ENCODE measurements at regions not wholly inside any gene's neighbourhood (a gene's known extent, or its start where the extent isn't known, plus 50 kb on each side); places are given as distances from the start of the nearest gene placed in this dataset.

DNA sequence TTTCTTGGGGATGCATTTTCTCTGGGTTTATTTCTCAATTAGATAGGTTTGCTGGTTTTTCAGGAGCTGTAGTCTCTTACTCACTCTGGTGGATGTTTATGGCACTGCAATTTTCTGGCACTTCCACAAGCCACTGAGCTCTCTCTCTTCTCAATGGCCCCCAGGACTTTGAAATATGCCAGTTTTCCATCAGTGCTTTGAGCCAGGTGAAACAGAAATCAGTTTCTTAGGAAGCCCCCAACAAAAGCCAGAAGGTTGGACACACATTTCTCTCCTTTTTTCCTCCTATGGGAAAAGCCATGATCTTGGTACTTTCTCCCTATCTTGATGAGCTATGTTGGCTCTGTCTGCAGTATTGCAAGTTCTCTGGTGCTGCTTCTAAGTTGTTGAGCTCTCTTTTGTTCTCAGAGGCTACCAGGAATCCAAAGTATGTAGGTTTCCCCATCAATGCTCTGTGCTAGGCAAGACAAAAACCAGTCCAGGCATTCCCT is 90.7 kb upstream of the SMIM36 start:
- no peak overlapping the region for H3K4me3 ChIP-seq (ENCODE audit: low read length)

DNA sequence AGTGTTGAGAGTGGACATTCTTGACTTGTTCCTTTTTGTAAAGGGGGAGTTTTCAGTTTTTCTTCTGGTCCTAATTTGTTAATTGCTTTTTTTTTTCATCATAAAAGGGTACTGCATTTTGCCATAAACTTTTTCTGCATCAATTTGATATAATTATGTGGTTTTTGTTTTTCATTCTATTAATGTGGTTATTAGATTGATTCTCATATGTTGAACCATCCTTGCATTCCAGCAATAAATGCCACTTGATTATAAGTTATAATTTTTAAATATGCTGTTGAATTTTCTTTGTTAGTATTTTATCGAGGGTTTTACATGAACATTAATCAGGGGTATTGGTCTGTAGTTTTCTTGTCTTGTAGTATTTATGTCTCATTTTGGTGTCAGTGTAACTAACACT is 87.2 kb upstream of the SMIM36 start:
- Histone ChIP-seq H3K36me3 (ENCODE audit: insufficient read depth, low read length) (no peaks in the 10 kb centered on the region), H3K4me2 (ENCODE audit: low read length) (no peak overlapping the region), H3K9me3 (ENCODE audit: low read length) (peaks cover 5% of the 10 kb centered on the region), H2AFZ (ENCODE audit: low read depth, low read length) (no peak overlapping the region), H3K9me2 (ENCODE audit: insufficient read depth, low read length) (no peaks in the 10 kb centered on the region), H3K27me3 (ENCODE audit: insufficient read depth, low read depth, low read length) (no peaks in the 10 kb centered on the region), H3K4me3 (ENCODE audit: low read length) (no peak overlapping the region), H3K79me2 (replicated peaks; ENCODE audit: insufficient read depth, low read length) (no peaks in the 10 kb centered on the region), H3K9ac (ENCODE audit: low read length) (no peak overlapping the region), H3K27ac (ENCODE audit: low read length) (no peak overlapping the region), H3F3A (ENCODE audit: insufficient read depth, low read length, poor library complexity, severe bottlenecking) (no peaks in the 10 kb centered on the region), H4K20me1 (ENCODE audit: insufficient read depth) (no peaks in the 10 kb centered on the region)
- TF ChIP-seq, protein P1, sequence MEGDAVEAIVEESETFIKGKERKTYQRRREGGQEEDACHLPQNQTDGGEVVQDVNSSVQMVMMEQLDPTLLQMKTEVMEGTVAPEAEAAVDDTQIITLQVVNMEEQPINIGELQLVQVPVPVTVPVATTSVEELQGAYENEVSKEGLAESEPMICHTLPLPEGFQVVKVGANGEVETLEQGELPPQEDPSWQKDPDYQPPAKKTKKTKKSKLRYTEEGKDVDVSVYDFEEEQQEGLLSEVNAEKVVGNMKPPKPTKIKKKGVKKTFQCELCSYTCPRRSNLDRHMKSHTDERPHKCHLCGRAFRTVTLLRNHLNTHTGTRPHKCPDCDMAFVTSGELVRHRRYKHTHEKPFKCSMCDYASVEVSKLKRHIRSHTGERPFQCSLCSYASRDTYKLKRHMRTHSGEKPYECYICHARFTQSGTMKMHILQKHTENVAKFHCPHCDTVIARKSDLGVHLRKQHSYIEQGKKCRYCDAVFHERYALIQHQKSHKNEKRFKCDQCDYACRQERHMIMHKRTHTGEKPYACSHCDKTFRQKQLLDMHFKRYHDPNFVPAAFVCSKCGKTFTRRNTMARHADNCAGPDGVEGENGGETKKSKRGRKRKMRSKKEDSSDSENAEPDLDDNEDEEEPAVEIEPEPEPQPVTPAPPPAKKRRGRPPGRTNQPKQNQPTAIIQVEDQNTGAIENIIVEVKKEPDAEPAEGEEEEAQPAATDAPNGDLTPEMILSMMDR (IDR thresholded peaks at IDR 0.05; ENCODE audit: poor library complexity, severe bottlenecking), result no peak

More for the DNA sequence above, 90.7 kb upstream of the SMIM36 start:
- Histone ChIP-seq H3K9me2 (ENCODE audit: insufficient read depth, low read length) (no peaks in the 10 kb centered on the region), H2AFZ (ENCODE audit: low read depth, low read length) (no peak overlapping the region), H3K27ac (ENCODE audit: low read length) (no peak overlapping the region), H3F3A (ENCODE audit: insufficient read depth, low read length, poor library complexity, severe bottlenecking) (no peaks in the 10 kb centered on the region), H3K4me2 (ENCODE audit: low read length) (no peak overlapping the region), H3K9ac (ENCODE audit: low read length) (no peak overlapping the region), H4K20me1 (ENCODE audit: insufficient read depth) (no peaks in the 10 kb centered on the region), H3K79me2 (replicated peaks; ENCODE audit: insufficient read depth, low read length) (no peaks in the 10 kb centered on the region), H3K9me3 (ENCODE audit: low read length) (peaks cover 5% of the 10 kb centered on the region), H3K27me3 (ENCODE audit: insufficient read depth, low read depth, low read length) (no peaks in the 10 kb centered on the region), H3K36me3 (ENCODE audit: insufficient read depth, low read length) (no peaks in the 10 kb centered on the region)
- TF ChIP-seq POLR2AphosphoS5 (IDR thresholded peaks at IDR 0.05), result no peak
- no peak for TF ChIP-seq RAD21 (conservative IDR thresholded peaks at IDR 0.05)

DNA sequence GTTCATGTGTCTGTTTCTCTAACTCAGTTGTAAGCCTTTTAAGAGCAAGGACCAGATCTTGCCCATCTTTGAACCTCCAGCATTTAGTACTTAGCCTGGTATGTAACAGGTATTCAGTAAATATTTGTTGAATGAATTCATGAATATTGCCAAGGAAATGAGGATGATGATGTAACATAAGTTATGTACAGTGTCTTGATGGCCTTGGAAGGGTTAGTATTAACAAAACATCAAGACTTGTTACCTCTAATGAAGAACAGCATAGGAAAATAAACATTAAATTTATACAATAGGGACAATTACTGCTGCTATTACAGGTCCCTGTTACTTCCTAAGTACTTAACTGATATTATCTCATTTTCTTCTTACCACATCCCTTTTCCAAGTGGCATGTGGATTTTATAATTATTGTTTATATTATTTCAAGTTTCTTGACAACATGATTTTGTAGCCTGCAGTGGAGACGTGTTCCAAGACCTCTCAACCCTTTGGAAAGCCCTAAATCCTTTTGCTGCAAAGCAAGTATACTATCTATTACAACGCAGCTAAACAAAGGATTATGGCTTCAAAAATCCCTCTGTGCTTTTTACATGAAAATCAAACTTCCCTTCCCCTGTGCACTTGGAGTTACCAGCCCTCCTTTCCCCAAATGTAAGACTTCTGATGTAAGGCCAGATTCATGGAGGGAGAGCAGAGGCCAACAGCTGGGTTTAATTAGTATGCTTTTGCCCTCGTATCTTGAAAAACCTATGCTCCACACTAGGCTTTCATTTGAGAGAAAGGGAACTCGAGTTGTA is 77.4 kb upstream of the SMIM36 start:
- Histone ChIP-seq H3K9me3 (ENCODE audit: low read length) (no peaks in the 10 kb centered on the region), H3K36me3 (ENCODE audit: insufficient read depth, low read length) (no peaks in the 10 kb centered on the region), H2AFZ (ENCODE audit: low read depth, low read length) (no peak overlapping the region), H3K79me2 (replicated peaks; ENCODE audit: insufficient read depth, low read length) (no peaks in the 10 kb centered on the region), H3K4me3 (ENCODE audit: low read length) (no peak overlapping the region), H3F3A (ENCODE audit: insufficient read depth, low read length, poor library complexity, severe bottlenecking) (no peaks in the 10 kb centered on the region), H3K9me2 (ENCODE audit: insufficient read depth, low read length) (no peaks in the 10 kb centered on the region), H3K9ac (ENCODE audit: low read length) (no peak overlapping the region), H3K27ac (ENCODE audit: low read length) (no peak overlapping the region), H3K4me2 (ENCODE audit: low read length) (no peak overlapping the region), H3K27me3 (ENCODE audit: insufficient read depth, low read depth, low read length) (no peaks in the 10 kb centered on the region), H4K20me1 (ENCODE audit: insufficient read depth) (no peaks in the 10 kb centered on the region)
- TF ChIP-seq POLR2AphosphoS5 (IDR thresholded peaks at IDR 0.05), result no peak
- TF ChIP-seq, protein P1 (IDR thresholded peaks at IDR 0.05; ENCODE audit: poor library complexity, severe bottlenecking), result no peak
- no peak for TF ChIP-seq EZH2 (IDR thresholded peaks at IDR 0.05; ENCODE audit: borderline replicate concordance, insufficient read depth, low read length, poor library complexity, severe bottlenecking)
- no peak for TF ChIP-seq TAF1 (IDR thresholded peaks at IDR 0.05; ENCODE audit: low read depth)
- no peak for TF ChIP-seq RAD21 (conservative IDR thresholded peaks at IDR 0.05)
- no peak for TF ChIP-seq SMC3 (conservative IDR thresholded peaks at IDR 0.05; ENCODE audit: poor library complexity)
- no peak for TF ChIP-seq MXI1 (conservative IDR thresholded peaks at IDR 0.05; ENCODE audit: poor library complexity, severe bottlenecking)
- no peak for TF ChIP-seq EP300 (conservative IDR thresholded peaks at IDR 0.05; ENCODE audit: poor library complexity, severe bottlenecking)
- TF ChIP-seq, protein P2, sequence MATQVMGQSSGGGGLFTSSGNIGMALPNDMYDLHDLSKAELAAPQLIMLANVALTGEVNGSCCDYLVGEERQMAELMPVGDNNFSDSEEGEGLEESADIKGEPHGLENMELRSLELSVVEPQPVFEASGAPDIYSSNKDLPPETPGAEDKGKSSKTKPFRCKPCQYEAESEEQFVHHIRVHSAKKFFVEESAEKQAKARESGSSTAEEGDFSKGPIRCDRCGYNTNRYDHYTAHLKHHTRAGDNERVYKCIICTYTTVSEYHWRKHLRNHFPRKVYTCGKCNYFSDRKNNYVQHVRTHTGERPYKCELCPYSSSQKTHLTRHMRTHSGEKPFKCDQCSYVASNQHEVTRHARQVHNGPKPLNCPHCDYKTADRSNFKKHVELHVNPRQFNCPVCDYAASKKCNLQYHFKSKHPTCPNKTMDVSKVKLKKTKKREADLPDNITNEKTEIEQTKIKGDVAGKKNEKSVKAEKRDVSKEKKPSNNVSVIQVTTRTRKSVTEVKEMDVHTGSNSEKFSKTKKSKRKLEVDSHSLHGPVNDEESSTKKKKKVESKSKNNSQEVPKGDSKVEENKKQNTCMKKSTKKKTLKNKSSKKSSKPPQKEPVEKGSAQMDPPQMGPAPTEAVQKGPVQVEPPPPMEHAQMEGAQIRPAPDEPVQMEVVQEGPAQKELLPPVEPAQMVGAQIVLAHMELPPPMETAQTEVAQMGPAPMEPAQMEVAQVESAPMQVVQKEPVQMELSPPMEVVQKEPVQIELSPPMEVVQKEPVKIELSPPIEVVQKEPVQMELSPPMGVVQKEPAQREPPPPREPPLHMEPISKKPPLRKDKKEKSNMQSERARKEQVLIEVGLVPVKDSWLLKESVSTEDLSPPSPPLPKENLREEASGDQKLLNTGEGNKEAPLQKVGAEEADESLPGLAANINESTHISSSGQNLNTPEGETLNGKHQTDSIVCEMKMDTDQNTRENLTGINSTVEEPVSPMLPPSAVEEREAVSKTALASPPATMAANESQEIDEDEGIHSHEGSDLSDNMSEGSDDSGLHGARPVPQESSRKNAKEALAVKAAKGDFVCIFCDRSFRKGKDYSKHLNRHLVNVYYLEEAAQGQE (IDR thresholded peaks at IDR 0.05; ENCODE audit: borderline replicate concordance), result no peak

All from neural cell (in vitro differentiated cells).